H9 (cell line): ENCODE measurements at regions not wholly inside any gene's neighbourhood (a gene's known extent, or its start where the extent isn't known, plus 50 kb on each side); places are given as distances from the start of the nearest gene placed in this dataset.

Source experiments
- DNase-seq: peaks from one replicate; pipeline ENCODE4 v3.0.0-alpha.2; 2017
- H2AFZ ChIP-seq: one replicate; pipeline ENCODE4 v1.6.1; 2013; ENCODE audit warnings: mild to moderate bottlenecking, low read length, control low read depth, moderate library complexity
- H2AK5ac ChIP-seq: 2 replicates; pipeline ENCODE4 v1.6.1; 2013; ENCODE audit warnings: low read length, control low read depth, mixed read lengths; ENCODE audit not compliant: insufficient read length
- H2BK120ac ChIP-seq: one replicate; pipeline ENCODE4 v1.6.1; 2013; ENCODE audit warnings: low read depth, mild to moderate bottlenecking, low read length, control low read depth, inconsistent platforms; ENCODE audit not compliant: poor library complexity, severe bottlenecking
- H2BK12ac ChIP-seq: 2 replicates; pipeline ENCODE4 v1.6.1; 2013; ENCODE audit warnings: low read length, control low read depth, mixed read lengths, low read depth; ENCODE audit not compliant: insufficient read length
- H2BK15ac ChIP-seq: 2 replicates; pipeline ENCODE4 v1.6.1; 2013; ENCODE audit warnings: low read depth, low read length, control low read depth
- H2BK20ac ChIP-seq: one replicate; pipeline ENCODE4 v1.6.1; 2013; ENCODE audit warnings: low read depth, mild to moderate bottlenecking, low read length, control low read depth, inconsistent platforms; ENCODE audit not compliant: poor library complexity, severe bottlenecking
- H2BK5ac ChIP-seq: 2 replicates; pipeline ENCODE4 v1.6.1; 2013; ENCODE audit warnings: low read length, control low read depth, mixed read lengths; ENCODE audit not compliant: insufficient read length
- H3K14ac ChIP-seq: 2 replicates; pipeline ENCODE4 v1.6.1; 2013; ENCODE audit warnings: low read length, control low read depth; ENCODE audit not compliant: insufficient read depth
- H3K18ac ChIP-seq: 2 replicates; pipeline ENCODE4 v1.6.1; 2013; ENCODE audit warnings: low read depth, mild to moderate bottlenecking, mixed read lengths, low read length, control low read depth; ENCODE audit not compliant: insufficient read length
- H3K23ac ChIP-seq: 2 replicates; pipeline ENCODE4 v1.6.1; 2013; ENCODE audit warnings: low read length, control low read depth, mixed read lengths, low read depth; ENCODE audit not compliant: insufficient read length
- H3K23me2 ChIP-seq: 2 replicates; pipeline ENCODE4 v1.6.1; 2013; ENCODE audit warnings: low read depth, mild to moderate bottlenecking, mixed read lengths, low read length, control low read depth; ENCODE audit not compliant: insufficient read length, poor library complexity, severe bottlenecking
- H3K27ac ChIP-seq: 2 replicates; pipeline ENCODE4 v1.5.1; 2013; ENCODE audit warnings: low read length, control low read depth, mixed read lengths, low read depth; ENCODE audit not compliant: insufficient read length
- H3K27me3 ChIP-seq: 2 replicates; pipeline ENCODE4 v1.6.1; 2013; ENCODE audit warnings: low read length, control low read depth, inconsistent platforms; ENCODE audit not compliant: insufficient read depth
- H3K4ac ChIP-seq: 2 replicates; pipeline ENCODE4 v1.6.1; 2013; ENCODE audit warnings: low read depth, mild to moderate bottlenecking, control low read depth, inconsistent platforms, low read length, moderate library complexity
- H3K4me1 ChIP-seq: 2 replicates; pipeline ENCODE4 v1.6.1; 2013; ENCODE audit warnings: low read length, control low read depth, inconsistent platforms; ENCODE audit not compliant: insufficient read depth
- H3K4me2 ChIP-seq: 2 replicates; pipeline ENCODE4 v1.6.1; 2013; ENCODE audit warnings: low read length, control low read depth, mixed read lengths; ENCODE audit not compliant: insufficient read length, insufficient read depth
- H3K56ac ChIP-seq: 2 replicates; pipeline ENCODE4 v1.6.1; 2013; ENCODE audit warnings: low read depth, mild to moderate bottlenecking, mixed read lengths, low read length, control low read depth; ENCODE audit not compliant: insufficient read length
- H3K79me1 ChIP-seq: 2 replicates; pipeline ENCODE4 v1.6.1; 2013; ENCODE audit warnings: low read depth, mild to moderate bottlenecking, moderate library complexity, low read length, control low read depth, inconsistent platforms; ENCODE audit not compliant: insufficient read depth, poor library complexity, severe bottlenecking
- H3K79me2 ChIP-seq: 2 replicates; pipeline ENCODE4 v1.6.1; 2013; ENCODE audit warnings: low read length, control low read depth, inconsistent platforms; ENCODE audit not compliant: insufficient read depth
- H3K9ac ChIP-seq: 2 replicates; pipeline ENCODE4 v1.6.1; 2013; ENCODE audit warnings: low read length, control low read depth, mixed read lengths; ENCODE audit not compliant: insufficient read length; ENCODE audit errors: extremely low read depth
- H3K9me3 ChIP-seq: one replicate; pipeline ENCODE4 v1.6.1; 2013; ENCODE audit warnings: low read depth, low read length, inconsistent platforms; ENCODE audit not compliant: control insufficient read depth
- H3T11ph ChIP-seq: one replicate; pipeline ENCODE4 v1.6.1; 2013; ENCODE audit warnings: mild to moderate bottlenecking, low read length, control low read depth, inconsistent platforms
- H4K20me1 ChIP-seq: one replicate; pipeline ENCODE4 v1.6.1; 2013; ENCODE audit not compliant: control insufficient read depth, insufficient read length, insufficient read depth
- H4K5ac ChIP-seq: 2 replicates; pipeline ENCODE4 v1.6.1; 2013; ENCODE audit warnings: low read depth, mild to moderate bottlenecking, mixed read lengths, low read length, control low read depth; ENCODE audit not compliant: insufficient read length
- H4K8ac ChIP-seq: replicated peaks from 2 replicates; pipeline ENCODE4 v1.6.1; 2013; ENCODE audit warnings: low read length, control low read depth, mixed read lengths, low read depth; ENCODE audit not compliant: insufficient read length
- H4K91ac ChIP-seq: 2 replicates; pipeline ENCODE4 v1.6.1; 2013; ENCODE audit warnings: low read depth, mild to moderate bottlenecking, moderate library complexity, mixed read lengths, low read length, control low read depth; ENCODE audit not compliant: insufficient read length
- H3K27ac Mint-ChIP-seq, 3 experiments: 2 replicates in 2 of 3; 3 replicates in 1 of 3; pipeline ENCODE4 v1.8.0; 2020 to 2021; ENCODE audit warnings: mixed read lengths in 3 of 3, mild to moderate bottlenecking in 1 of 3, moderate library complexity in 1 of 3
- H3K27me3 Mint-ChIP-seq: 2 replicates; pipeline ENCODE4 v1.8.0; 2021; ENCODE audit warnings: low read depth, mild to moderate bottlenecking, moderate library complexity, mixed read lengths
- H3K36me3 Mint-ChIP-seq, 3 experiments: 2 replicates in 2 of 3; 3 replicates in 1 of 3; pipeline ENCODE4 v1.8.0; 2020 to 2021; ENCODE audit warnings: low read depth in 3 of 3, mixed read lengths in 3 of 3; ENCODE audit not compliant: insufficient read depth in 1 of 3
- H3K4me1 Mint-ChIP-seq, 2 experiments: 2 replicates each; pipeline ENCODE4 v1.8.0; 2020; ENCODE audit warnings: mixed read lengths in 2 of 2
- H3K4me3 Mint-ChIP-seq, 2 experiments: 2 replicates in 1 of 2; 3 replicates in 1 of 2; pipeline ENCODE4 v1.8.0; 2020 to 2021; ENCODE audit warnings: mild to moderate bottlenecking in 2 of 2, mixed read lengths in 2 of 2, moderate library complexity in 1 of 2
- H3K9me3 Mint-ChIP-seq, 2 experiments: 2 replicates in 1 of 2; 3 replicates in 1 of 2; pipeline ENCODE4 v1.8.0; 2020; ENCODE audit warnings: mild to moderate bottlenecking in 2 of 2, mixed read lengths in 2 of 2, moderate library complexity in 1 of 2
- WGBS: extraction: QIAGEN DNeasy Blood & Tissue Kit; methylation state at CpG from one replicate; pipeline ENCODE4 v1.1.7; 2013; ENCODE audit warnings: missing lambda C conversion rate, low lambda C conversion rate, mixed read lengths; ENCODE audit not compliant: insufficient read length; ENCODE audit errors: extremely low coverage; 5-methylcytosine and 5-hydroxymethylcytosine counted together
- TF ChIP-seq, protein P1 (sequence below): fragments of 200-600 bp; sonication (generic); conservative IDR thresholded peaks from 3 replicates; pipeline ENCODE4 v1.8.0; 2021; ENCODE audit warnings: antibody characterized with exemption, mild to moderate bottlenecking

GRCh38 chr4:182177166-182177565 lies 66.0 kb upstream of the TENM3 start:
- H3K9ac ChIP-seq: no peak overlapping the region
- no peak overlapping the region for H2AFZ ChIP-seq
- no peak overlapping the region for H2BK120ac ChIP-seq
- H4K5ac ChIP-seq: no peak overlapping the region
- H3T11ph ChIP-seq: no peak overlapping the region
- H3K27ac ChIP-seq: no peak overlapping the region
- no peaks in the 10 kb centered on the region for H3K27me3 Mint-ChIP-seq
- H2BK12ac ChIP-seq: no peak overlapping the region
- H3K4me1 Mint-ChIP-seq: peaks cover 52 to 61% of the 10 kb centered on the region in 2 experiments
- H3K4ac ChIP-seq: no peak overlapping the region
- H3K4me1 ChIP-seq: peaks cover 2% of the 10 kb centered on the region; the same call in 1 of the 2 replicates
- H2AK5ac ChIP-seq: no peak overlapping the region
- H3K9me3 ChIP-seq: no peaks in the 10 kb centered on the region
- H3K36me3 Mint-ChIP-seq: no peaks in the 10 kb centered on the region
- H3K4me2 ChIP-seq: no peak overlapping the region
- H4K20me1 ChIP-seq: no peaks in the 10 kb centered on the region
- no peak overlapping the region for H3K56ac ChIP-seq
- no CpG with 5 or more reads among the region's 6 CpGs for WGBS
- no peak overlapping the region for H4K8ac ChIP-seq
- H3K18ac ChIP-seq: no peak overlapping the region
- H3K27me3 ChIP-seq: no peaks in the 10 kb centered on the region
- no peak overlapping the region for H2BK20ac ChIP-seq
- no peaks in the 10 kb centered on the region for H3K23me2 ChIP-seq
- H2BK15ac ChIP-seq: no peak overlapping the region
- TF ChIP-seq, protein P1, sequence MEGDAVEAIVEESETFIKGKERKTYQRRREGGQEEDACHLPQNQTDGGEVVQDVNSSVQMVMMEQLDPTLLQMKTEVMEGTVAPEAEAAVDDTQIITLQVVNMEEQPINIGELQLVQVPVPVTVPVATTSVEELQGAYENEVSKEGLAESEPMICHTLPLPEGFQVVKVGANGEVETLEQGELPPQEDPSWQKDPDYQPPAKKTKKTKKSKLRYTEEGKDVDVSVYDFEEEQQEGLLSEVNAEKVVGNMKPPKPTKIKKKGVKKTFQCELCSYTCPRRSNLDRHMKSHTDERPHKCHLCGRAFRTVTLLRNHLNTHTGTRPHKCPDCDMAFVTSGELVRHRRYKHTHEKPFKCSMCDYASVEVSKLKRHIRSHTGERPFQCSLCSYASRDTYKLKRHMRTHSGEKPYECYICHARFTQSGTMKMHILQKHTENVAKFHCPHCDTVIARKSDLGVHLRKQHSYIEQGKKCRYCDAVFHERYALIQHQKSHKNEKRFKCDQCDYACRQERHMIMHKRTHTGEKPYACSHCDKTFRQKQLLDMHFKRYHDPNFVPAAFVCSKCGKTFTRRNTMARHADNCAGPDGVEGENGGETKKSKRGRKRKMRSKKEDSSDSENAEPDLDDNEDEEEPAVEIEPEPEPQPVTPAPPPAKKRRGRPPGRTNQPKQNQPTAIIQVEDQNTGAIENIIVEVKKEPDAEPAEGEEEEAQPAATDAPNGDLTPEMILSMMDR: no peak
- peak overlapping the region; percentile 30 to 78 (median 56); a peak in 4 of 7 replicates for H3K27ac Mint-ChIP-seq
- no peak overlapping the region for H2BK5ac ChIP-seq
- DNase-seq: no peak
- no peaks in the 10 kb centered on the region for H3K79me1 ChIP-seq
- no peak overlapping the region for H3K4me3 Mint-ChIP-seq
- H3K14ac ChIP-seq: no peak overlapping the region
- no peaks in the 10 kb centered on the region for H3K9me3 Mint-ChIP-seq
- no peaks in the 10 kb centered on the region; the same call in 1 of the 2 replicates for H3K79me2 ChIP-seq
- H4K91ac ChIP-seq: no peak overlapping the region
- H3K23ac ChIP-seq: no peak overlapping the region
